B cell (primary cell): ENCODE measurements at regions not wholly inside any gene's neighbourhood (a gene's known extent, or its start where the extent isn't known, plus 50 kb on each side); places are given as distances from the start of the nearest gene placed in this dataset.
A peak's percentile ranks its signal among the peaks of the same experiment; 100 is the strongest.

Experiments
- ATAC-seq: fragments of 200-7000 bp; cut with Tn5 transposase; one replicate; pipeline ENCODE4 v1.10.0; 2021; ENCODE audit warnings: low read depth, mild to moderate bottlenecking, moderate number of reproducible peaks, moderate library complexity
- CTCF ChIA-PET: fragments of 350-600 bp; sonication (Branson Sonifier 250); formaldehyde crosslinking; loops from one replicate; lab custom pipeline; 2021; ENCODE audit warnings: antibody characterized with exemption, inconsistent platforms; lab: Charles Lee
- POLR2A ChIA-PET: fragments of 350-600 bp; sonication (Branson Sonifier 250); formaldehyde crosslinking; loops from one replicate; lab custom pipeline; 2021; ENCODE audit warnings: antibody characterized with exemption; lab: Charles Lee
- DNase-seq: peaks from one replicate; pipeline ENCODE4 v3.0.0; 2013
- H2AFZ ChIP-seq: 2 replicates; pipeline ENCODE4 v1.6.1; 2012; ENCODE audit warnings: mild to moderate bottlenecking, low read depth, low read length; ENCODE audit not compliant: insufficient read depth, poor library complexity, severe bottlenecking
- H3K27ac ChIP-seq, 2 donors: 1 replicate in 1 of 2; 2 replicates in 1 of 2; pipeline ENCODE4 v1.5.1; 2012 to 2013; ENCODE audit warnings: low read length in 2 of 2, mild to moderate bottlenecking in 2 of 2, moderate library complexity in 1 of 2
- H3K27me3 ChIP-seq, 4 experiments: fragments of 200-600 bp in 1 of 4; sonication (generic) in 1 of 4; replicated peaks in 1 of 4; 1 replicate in 2 of 4; 2 replicates in 2 of 4; pipeline versions ENCODE4 v1.6.1 to v1.7.0; 2013 to 2016; ENCODE audit warnings: low read length in 3 of 4, mild to moderate bottlenecking in 2 of 4, mixed read lengths in 1 of 4, moderate library complexity in 1 of 4; ENCODE audit not compliant: insufficient read depth in 4 of 4, control insufficient read depth in 3 of 4; ENCODE audit errors: control extremely low read depth in 1 of 4
- H3K36me3 ChIP-seq, 2 experiments: replicated peaks in 1 of 2; 1 replicate in 1 of 2; 2 replicates in 1 of 2; pipeline versions ENCODE4 v1.6.1 to v1.7.1; 2013; ENCODE audit warnings: low read length in 1 of 2; ENCODE audit not compliant: insufficient read depth in 2 of 2, control insufficient read depth in 1 of 2; ENCODE audit errors: control extremely low read depth in 1 of 2, extremely low read depth in 1 of 2
- H3K4me1 ChIP-seq, 2 donors: fragments of 200-600 bp in 1 of 2; sonication (generic) in 1 of 2; 1 replicate in 1 of 2; 2 replicates in 1 of 2; pipeline versions ENCODE4 v1.5.1 to v1.6.1; 2013 to 2017; ENCODE audit warnings: low read length in 2 of 2; ENCODE audit not compliant: control insufficient read depth in 2 of 2, insufficient read depth in 2 of 2
- H3K4me2 ChIP-seq: replicated peaks from 2 replicates; pipeline ENCODE3; 2012; ENCODE audit warnings: mild to moderate bottlenecking, low read depth, low read length; ENCODE audit not compliant: poor library complexity, severe bottlenecking
- H3K4me3 ChIP-seq, 5 experiments: fragments of 200-600 bp in 1 of 5; sonication (generic) in 1 of 5; 1 replicate in 3 of 5; 2 replicates in 2 of 5; pipeline versions ENCODE4 v1.5.1 to v1.7.0; 2011 to 2016; ENCODE audit warnings: low read length in 4 of 5, mild to moderate bottlenecking in 4 of 5, low read depth in 2 of 5, control low read depth in 1 of 5, moderate library complexity in 1 of 5; ENCODE audit not compliant: insufficient read depth in 1 of 5; ENCODE audit errors: control extremely low read depth in 1 of 5, extremely low read depth in 1 of 5
- H3K79me2 ChIP-seq: fragments of 200-600 bp; sonication (generic); one replicate; pipeline ENCODE4 v1.6.0; 2016; ENCODE audit warnings: low read length; ENCODE audit not compliant: control insufficient read depth, insufficient read depth
- H3K9ac ChIP-seq: fragments of 200-600 bp; sonication (generic); 2 replicates; pipeline ENCODE4 v1.6.1; 2017; ENCODE audit warnings: mild to moderate bottlenecking, low read length, moderate library complexity
- H3K9me3 ChIP-seq, 3 donors: one replicate each; pipeline versions ENCODE4 v1.6.1 to v1.7.1; 2013; ENCODE audit warnings: low read length in 2 of 3; ENCODE audit not compliant: control insufficient read depth in 2 of 3, insufficient read depth in 1 of 3; ENCODE audit errors: control extremely low read depth in 1 of 3
- H4K20me1 ChIP-seq: 2 replicates; pipeline ENCODE4 v1.6.0; 2012; ENCODE audit warnings: mild to moderate bottlenecking, low read length; ENCODE audit not compliant: insufficient read depth, control insufficient read depth, poor library complexity, severe bottlenecking
- H3K27ac Mint-ChIP-seq: one replicate; pipeline ENCODE4 v1.8.0; 2021; ENCODE audit warnings: mixed read lengths
- H3K27me3 Mint-ChIP-seq: one replicate; pipeline ENCODE4 v1.8.0; 2021; ENCODE audit warnings: mixed read lengths
- H3K4me1 Mint-ChIP-seq: one replicate; pipeline ENCODE4 v1.8.0; 2021; ENCODE audit warnings: mixed read lengths
- H3K4me3 Mint-ChIP-seq: one replicate; pipeline ENCODE4 v1.8.0; 2021; ENCODE audit warnings: mixed read lengths
- H3K9me3 Mint-ChIP-seq: one replicate; pipeline ENCODE4 v1.8.0; 2022; ENCODE audit warnings: mixed read lengths; ENCODE audit not compliant: insufficient read depth
- CTCF ChIP-seq: fragments of 200-600 bp; IDR thresholded peaks from one replicate; pipeline ENCODE4 v1.8.0; 2022; ENCODE audit warnings: antibody characterized with exemption, mild to moderate bottlenecking
- EZH2 ChIP-seq: IDR thresholded peaks from 2 replicates; pipeline ENCODE4 v1.6.1; 2012; ENCODE audit warnings: borderline replicate concordance, low read depth, mild to moderate bottlenecking, moderate library complexity, low read length; ENCODE audit not compliant: insufficient read depth, poor library complexity, severe bottlenecking
- WGBS: methylation state at CpG from one replicate; pipeline ENCODE4 v1.1.5; 2013; ENCODE audit warnings: missing lambda C conversion rate; ENCODE audit not compliant: insufficient coverage; 5-methylcytosine and 5-hydroxymethylcytosine counted together
- intact Hi-C: fragments of 100-400 bp; cut with micrococcal nuclease; formaldehyde crosslinking; loops from one replicate; pipeline ENCODE4 v1.10.0; 2022

GRCh38 chr14:97106609-97107008 is 309.4 kb downstream of the VRK1 start:
- H3K4me3 Mint-ChIP-seq = peak overlapping the region; percentile 45
- no peak for ATAC-seq
- Histone ChIP-seq H3K9me3 (peaks cover 0 to 16% (median 0%) of the 10 kb centered on the region in 3 donors), H3K27me3 (no peaks in the 10 kb centered on the region), H3K4me2 (peak overlapping the region; percentile 30), H3K4me3 (no peak overlapping the region), H3K4me1 (peaks cover 8 to 10% of the 10 kb centered on the region in 2 donors), H4K20me1 (no peaks in the 10 kb centered on the region), H2AFZ (peak overlapping the region; percentile 51), H3K36me3 (no peaks in the 10 kb centered on the region), H3K27ac (no peak overlapping the region), H3K79me2 (no peaks in the 10 kb centered on the region), H3K9ac (no peak overlapping the region)
- whole genome bisulfite sequencing = 80% methylated on average over 2 of the region's 10 CpGs
- peaks cover 11% of the 10 kb centered on the region for H3K4me1 Mint-ChIP-seq
- intact Hi-C loops = no loop called here
- H3K9me3 Mint-ChIP-seq = no peaks in the 10 kb centered on the region
- POLR2A ChIA-PET = no interaction called here
- no peak overlapping the region for H3K27ac Mint-ChIP-seq
- peaks cover 9% of the 10 kb centered on the region for H3K27me3 Mint-ChIP-seq
- CTCF ChIA-PET = no interaction called here
- no peak for TF ChIP-seq CTCF
- DNase-seq = no peak

GRCh38 chr14:97107080-97107479 is 309.9 kb downstream of the VRK1 start:
- TF ChIP-seq CTCF = no peak
- TF ChIP-seq EZH2 = no peak
- H3K4me1 ChIP-seq = peaks cover 8 to 10% of the 10 kb centered on the region in 2 donors
- Mint-ChIP-seq H3K9me3 (no peaks in the 10 kb centered on the region), H3K27me3 (peaks cover 9% of the 10 kb centered on the region), H3K4me3 (no peak overlapping the region), H3K27ac (no peak overlapping the region), H3K4me1 (peaks cover 11% of the 10 kb centered on the region)
- peaks cover 0 to 16% (median 0%) of the 10 kb centered on the region in 3 donors for H3K9me3 ChIP-seq
- H3K27ac ChIP-seq = no peak overlapping the region
- no peaks in the 10 kb centered on the region for H3K79me2 ChIP-seq
- DNase-seq (no peak), ATAC-seq (no peak)
- 99% methylated on average over 8 of the region's 9 CpGs for WGBS
- intact Hi-C loops = no loop called here
- no peaks in the 10 kb centered on the region for H4K20me1 ChIP-seq
- no peak overlapping the region for H2AFZ ChIP-seq
- no peaks in the 10 kb centered on the region for H3K36me3 ChIP-seq
- H3K27me3 ChIP-seq = no peaks in the 10 kb centered on the region
- CTCF ChIA-PET = no interaction called here
- no peak overlapping the region for H3K9ac ChIP-seq
- POLR2A ChIA-PET = no interaction called here
- H3K4me2 ChIP-seq = no peak overlapping the region
- no peak overlapping the region for H3K4me3 ChIP-seq
